Neural crest cell (in vitro differentiated cells): ENCODE measurements at regions not wholly inside any gene's neighbourhood (a gene's known extent, or its start where the extent isn't known, plus 50 kb on each side); places are given as distances from the start of the nearest gene placed in this dataset.
"Not testable (repeated sequence)": the region's sequence is repeated elsewhere in the genome, so short reads cannot be mapped to it uniquely, and the experiment has no call there.

Source experiments
- DNase-seq: peaks from one replicate; pipeline ENCODE4 v3.0.0; 2021; ENCODE audit warnings: low read depth, mixed read lengths, low spot score
- H3K27ac Mint-ChIP-seq: one replicate; pipeline ENCODE4 v1.8.0; 2021; ENCODE audit warnings: mild to moderate bottlenecking, mixed read lengths; ENCODE audit not compliant: unreplicated experiment
- H3K27me3 Mint-ChIP-seq: 2 replicates; pipeline ENCODE4 v1.8.0; 2021; ENCODE audit warnings: low read depth, mild to moderate bottlenecking, mixed read lengths
- H3K36me3 Mint-ChIP-seq: 2 replicates; pipeline ENCODE4 v1.8.0; 2021; ENCODE audit warnings: low read depth, mild to moderate bottlenecking, mixed read lengths
- H3K4me1 Mint-ChIP-seq: 2 replicates; pipeline ENCODE4 v1.8.0; 2021; ENCODE audit warnings: mixed read lengths
- H3K4me3 Mint-ChIP-seq: one replicate; pipeline ENCODE4 v1.8.0; 2021; ENCODE audit warnings: mild to moderate bottlenecking, mixed read lengths
- H3K9me3 Mint-ChIP-seq: 2 replicates; pipeline ENCODE4 v1.8.0; 2021; ENCODE audit warnings: mixed read lengths
- CTCF ChIP-seq: fragments of 200-600 bp; sonication (generic); conservative IDR thresholded peaks from 2 replicates; pipeline ENCODE4 v1.5.0; 2021; ENCODE audit warnings: antibody characterized with exemption, mild to moderate bottlenecking

GRCh38 chr5:148735301-148735835 lies 81.0 kb upstream of the HTR4 start:
- Mint-ChIP-seq H3K4me1 (peaks cover 10% of the 10 kb centered on the region), H3K27me3 (peaks cover 12% of the 10 kb centered on the region), H3K4me3 (no peak overlapping the region), H3K9me3 (no peaks in the 10 kb centered on the region), H3K27ac (no peak overlapping the region), H3K36me3 (no peaks in the 10 kb centered on the region)
- no peak for DNase-seq
- no peak for TF ChIP-seq CTCF

- DNase-seq, result no peak
- Mint-ChIP-seq H3K4me3 (no peak overlapping the region), H3K27ac (no peak overlapping the region), H3K9me3 (no peaks in the 10 kb centered on the region), H3K27me3 (no peaks in the 10 kb centered on the region), H3K36me3 (no peaks in the 10 kb centered on the region), H3K4me1 (no peaks in the 10 kb centered on the region)
- TF ChIP-seq CTCF, result no peak
Measured at GRCh38 chr5:148739023-148739422, 84.7 kb upstream of the HTR4 start.

GRCh38 chr5:148739524-148739923 lies 85.2 kb upstream of the HTR4 start:
- TF ChIP-seq CTCF, result no peak
- no peaks in the 10 kb centered on the region for H3K36me3 Mint-ChIP-seq
- DNase-seq, result no peak
- H3K27ac Mint-ChIP-seq, result no peak overlapping the region
- no peak overlapping the region for H3K4me3 Mint-ChIP-seq
- H3K4me1 Mint-ChIP-seq, result no peaks in the 10 kb centered on the region
- H3K9me3 Mint-ChIP-seq, result no peaks in the 10 kb centered on the region
- H3K27me3 Mint-ChIP-seq, result no peaks in the 10 kb centered on the region

- TF ChIP-seq CTCF, result no peak
- DNase-seq, result no peak
- Mint-ChIP-seq H3K4me3 (no peak overlapping the region), H3K36me3 (no peaks in the 10 kb centered on the region), H3K4me1 (no peaks in the 10 kb centered on the region), H3K27me3 (no peaks in the 10 kb centered on the region), H3K9me3 (no peaks in the 10 kb centered on the region), H3K27ac (no peak overlapping the region)
Measured at GRCh38 chr5:148740079-148740858, 85.9 kb upstream of the HTR4 start.

GRCh38 chr5:148740966-148741742 lies 85.3 kb upstream of the ADRB2 start:
- no peaks in the 10 kb centered on the region for H3K4me1 Mint-ChIP-seq
- H3K9me3 Mint-ChIP-seq, result no peaks in the 10 kb centered on the region
- no peak overlapping the region for H3K4me3 Mint-ChIP-seq
- no peak for DNase-seq
- no peaks in the 10 kb centered on the region for H3K27me3 Mint-ChIP-seq
- H3K36me3 Mint-ChIP-seq, result no peaks in the 10 kb centered on the region
- TF ChIP-seq CTCF, result peak; percentile 88
- H3K27ac Mint-ChIP-seq, result no peak overlapping the region

- not testable (repeated sequence) for H3K36me3 Mint-ChIP-seq, H3K4me1 Mint-ChIP-seq, H3K27me3 Mint-ChIP-seq, H3K9me3 Mint-ChIP-seq, H3K27ac Mint-ChIP-seq, H3K4me3 Mint-ChIP-seq, DNase-seq
Measured at GRCh38 chr5:148741766-148742165, 84.6 kb upstream of the ADRB2 start.

GRCh38 chr5:148744380-148744779 lies 82.0 kb upstream of the ADRB2 start:
- H3K27me3 Mint-ChIP-seq, H3K27ac Mint-ChIP-seq, H3K4me1 Mint-ChIP-seq, H3K36me3 Mint-ChIP-seq, H3K4me3 Mint-ChIP-seq, DNase-seq, H3K9me3 Mint-ChIP-seq: not testable (repeated sequence)
